ENCODE measurements at regions not wholly inside any gene's neighbourhood (a gene's known extent, or its start where the extent isn't known, plus 50 kb on each side); places are given as distances from the start of the nearest gene placed in this dataset.

- TSS peak; percentile 17 for BruUV-seq (replicated peaks)
- ChIA-PET CTCF (interaction anchor here (0.6 to 3.0 kb wide), 3 partner anchors 67 to 1284 kb away, joined by 3 to 67 read pairs (median 54); no protein-coding TSS in a partner anchor), POLR2A (ENCODE audit: unreplicated experiment) (no interaction called here)
- H3K9ac ChIP-seq (ENCODE audit: low read length): peak overlapping the region; percentile 81
- H3K9me2 ChIP-seq (replicated peaks; ENCODE audit: low read length): no peaks in the 10 kb centered on the region
- H3K4me2 ChIP-seq (ENCODE audit: low read length): peak overlapping the region; percentile 86
- no peaks in the 10 kb centered on the region for H3F3A ChIP-seq (ENCODE audit: low read length, unreplicated experiment)
- DNase-seq: peak; percentile 21
- no peaks in the 10 kb centered on the region for H3K36me3 ChIP-seq (ENCODE audit: low read depth, low read length)
- no peaks in the 10 kb centered on the region for H3K9me3 ChIP-seq (ENCODE audit: low read length)
- TF ChIP-seq EZH2 (IDR thresholded peaks at IDR 0.05; ENCODE audit: low read length, unreplicated experiment) (no peak), EZH2phosphoT487 (IDR thresholded peaks at IDR 0.05; ENCODE audit: borderline replicate concordance, low read length) (no peak)
- TF ChIP-seq, protein P1, sequence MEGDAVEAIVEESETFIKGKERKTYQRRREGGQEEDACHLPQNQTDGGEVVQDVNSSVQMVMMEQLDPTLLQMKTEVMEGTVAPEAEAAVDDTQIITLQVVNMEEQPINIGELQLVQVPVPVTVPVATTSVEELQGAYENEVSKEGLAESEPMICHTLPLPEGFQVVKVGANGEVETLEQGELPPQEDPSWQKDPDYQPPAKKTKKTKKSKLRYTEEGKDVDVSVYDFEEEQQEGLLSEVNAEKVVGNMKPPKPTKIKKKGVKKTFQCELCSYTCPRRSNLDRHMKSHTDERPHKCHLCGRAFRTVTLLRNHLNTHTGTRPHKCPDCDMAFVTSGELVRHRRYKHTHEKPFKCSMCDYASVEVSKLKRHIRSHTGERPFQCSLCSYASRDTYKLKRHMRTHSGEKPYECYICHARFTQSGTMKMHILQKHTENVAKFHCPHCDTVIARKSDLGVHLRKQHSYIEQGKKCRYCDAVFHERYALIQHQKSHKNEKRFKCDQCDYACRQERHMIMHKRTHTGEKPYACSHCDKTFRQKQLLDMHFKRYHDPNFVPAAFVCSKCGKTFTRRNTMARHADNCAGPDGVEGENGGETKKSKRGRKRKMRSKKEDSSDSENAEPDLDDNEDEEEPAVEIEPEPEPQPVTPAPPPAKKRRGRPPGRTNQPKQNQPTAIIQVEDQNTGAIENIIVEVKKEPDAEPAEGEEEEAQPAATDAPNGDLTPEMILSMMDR (conservative IDR thresholded peaks at IDR 0.05; ENCODE audit: low read depth, low read length): no peak
- no peaks in the 10 kb centered on the region for H4K20me1 ChIP-seq (ENCODE audit: low read length)
- no peak for ATAC-seq
- peak overlapping the region; percentile 98 for H2AFZ ChIP-seq (ENCODE audit: low read length)
- intact Hi-C loops (cut with micrococcal nuclease): no loop called here
- no peaks in the 10 kb centered on the region for H3K79me2 ChIP-seq (ENCODE audit: low read length)
- no peaks in the 10 kb centered on the region for H3K27me3 ChIP-seq (ENCODE audit: low read length)
- peaks cover 14% of the 10 kb centered on the region for H3K4me1 ChIP-seq (ENCODE audit: insufficient read depth, low read length)
- no peak overlapping the region for H3K27ac ChIP-seq (ENCODE audit: low read length)
- H3K4me3 ChIP-seq (ENCODE audit: low read length): peak overlapping the region; percentile 68
Observed at GRCh38 chr1:207964195-207964966, 53.5 kb upstream of the CD34 start.

- DNase-seq: peak; percentile 96
- peak; percentile 90 for ATAC-seq
- H3K4me2 ChIP-seq (ENCODE audit: low read length): peak overlapping the region; percentile 86
- H3K9ac ChIP-seq (ENCODE audit: low read length): peak overlapping the region; percentile 81
- no peaks in the 10 kb centered on the region for H3K79me2 ChIP-seq (ENCODE audit: low read length)
- peaks cover 14% of the 10 kb centered on the region for H3K4me1 ChIP-seq (ENCODE audit: insufficient read depth, low read length)
- H3F3A ChIP-seq (ENCODE audit: low read length, unreplicated experiment): no peaks in the 10 kb centered on the region
- TF ChIP-seq, protein P1 (conservative IDR thresholded peaks at IDR 0.05; ENCODE audit: low read depth, low read length): peak; percentile 97
- TF ChIP-seq EZH2phosphoT487 (IDR thresholded peaks at IDR 0.05; ENCODE audit: borderline replicate concordance, low read length) (no peak), EZH2 (IDR thresholded peaks at IDR 0.05; ENCODE audit: low read length, unreplicated experiment) (no peak)
- H2AFZ ChIP-seq (ENCODE audit: low read length): peak overlapping the region; percentile 98
- H3K36me3 ChIP-seq (ENCODE audit: low read depth, low read length): no peaks in the 10 kb centered on the region
- H3K9me2 ChIP-seq (replicated peaks; ENCODE audit: low read length): no peaks in the 10 kb centered on the region
- H3K27me3 ChIP-seq (ENCODE audit: low read length): no peaks in the 10 kb centered on the region
- ChIA-PET POLR2A (ENCODE audit: unreplicated experiment) (interaction anchor here (0.6 to 0.7 kb wide), 4 partner anchors 26 to 474 kb away, joined by 3 to 15 read pairs (median 4); no protein-coding TSS in a partner anchor), CTCF (interaction anchor here (0.6 to 3.0 kb wide), 29 partner anchors 11 to 1862 kb away, joined by 3 to 67 read pairs (median 4); no protein-coding TSS in a partner anchor)
- no peaks in the 10 kb centered on the region for H3K9me3 ChIP-seq (ENCODE audit: low read length)
- peak overlapping the region; percentile 68 for H3K4me3 ChIP-seq (ENCODE audit: low read length)
- intact Hi-C loops (cut with micrococcal nuclease): loop anchor here (1.0 to 2.0 kb wide), 4 partner anchors 17 to 135 kb away; no protein-coding TSS in a partner anchor
- no peaks in the 10 kb centered on the region for H4K20me1 ChIP-seq (ENCODE audit: low read length)
- no peak overlapping the region for H3K27ac ChIP-seq (ENCODE audit: low read length)
- BruUV-seq (replicated peaks): no TSS peak
Observed at GRCh38 chr1:207963427-207964194, 52.7 kb upstream of the CD34 start.
